HL-60 (cell line): ENCODE measurements at regions not wholly inside any gene's neighbourhood (a gene's known extent, or its start where the extent isn't known, plus 50 kb on each side); places are given as distances from the start of the nearest gene placed in this dataset.

Experiments
- DNase-seq, 2 experiments: peaks; one replicate each; pipeline ENCODE4 v3.0.0-alpha.2; 2010 to 2020; ENCODE audit warnings: low read depth in 1 of 2, low spot score in 1 of 2
- H3K27ac ChIP-seq: fragments of 250-450 bp; sonication (Bioruptor Pico); replicated peaks from 2 replicates; pipeline ENCODE4 v1.5.1; 2020; ENCODE audit warnings: mild to moderate bottlenecking, moderate library complexity
- H3K27me3 ChIP-seq: fragments of 250-450 bp; sonication (Bioruptor Pico); 2 replicates; pipeline ENCODE4 v1.5.1; 2021; ENCODE audit warnings: mild to moderate bottlenecking, moderate library complexity; ENCODE audit not compliant: insufficient read depth, poor library complexity, severe bottlenecking
- H3K4me3 ChIP-seq: replicated peaks from 2 replicates; pipeline ENCODE4 v1.5.1; 2011; ENCODE audit warnings: mild to moderate bottlenecking, control low read depth, low read length; ENCODE audit not compliant: insufficient read depth
- CTCF ChIP-seq: IDR thresholded peaks from one replicate; pipeline ENCODE4 v1.5.1; 2011; ENCODE audit warnings: low read length, control low read depth, inconsistent platforms; ENCODE audit not compliant: insufficient read depth
- GABPA ChIP-seq: IDR thresholded peaks from 2 replicates; pipeline ENCODE4 v1.6.1; 2012; ENCODE audit warnings: low read depth
- POLR2AphosphoS5 ChIP-seq: IDR thresholded peaks from 2 replicates; pipeline ENCODE4 v1.6.1; 2012; ENCODE audit warnings: low read depth
- REST ChIP-seq: IDR thresholded peaks from 2 replicates; pipeline ENCODE4 v1.6.1; 2012; ENCODE audit warnings: low read depth; ENCODE audit not compliant: insufficient replicate concordance
- SPI1 ChIP-seq: IDR thresholded peaks from 2 replicates; pipeline ENCODE4 v1.6.1; 2012; ENCODE audit warnings: low read depth, mild to moderate bottlenecking, borderline replicate concordance

DNA sequence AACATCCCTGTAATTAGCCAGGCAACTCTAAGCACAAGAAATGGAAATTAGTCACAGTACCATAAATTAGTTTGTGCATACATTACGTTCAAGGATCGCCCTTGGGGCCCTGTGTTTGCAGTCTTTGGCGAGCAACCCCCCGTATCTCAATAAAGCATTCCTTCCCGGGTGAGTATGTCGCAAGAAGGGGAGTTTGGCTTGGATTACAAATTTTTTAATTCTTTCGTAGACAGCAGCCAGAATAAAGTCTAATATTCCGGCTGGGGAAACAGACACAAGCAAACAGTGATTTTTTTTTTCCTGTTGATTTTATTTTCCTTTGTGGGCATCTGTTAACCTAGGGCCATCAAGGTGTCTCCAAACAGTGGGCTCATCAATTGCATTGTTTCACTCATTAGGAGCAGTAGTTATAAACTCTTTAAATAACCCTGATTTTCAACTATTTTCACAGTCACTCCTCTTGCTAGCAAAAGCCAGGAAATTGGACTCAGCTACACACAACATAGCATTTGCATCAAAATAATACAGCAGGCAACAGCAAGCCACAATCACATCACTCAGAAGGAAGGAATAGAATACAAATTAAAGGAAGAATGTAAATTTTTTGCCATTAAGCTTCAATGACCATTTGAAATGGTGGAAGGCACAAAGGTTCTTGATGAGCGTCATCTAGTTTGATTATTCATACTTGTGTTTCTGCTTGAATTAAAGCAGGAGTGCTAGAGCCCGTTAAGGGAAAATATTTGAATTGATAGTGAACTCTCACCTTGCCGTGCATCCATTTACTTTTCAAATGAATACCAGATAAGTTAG, 85.3 kb downstream of the LINC00237 start:
- Histone ChIP-seq H3K27me3 (peaks cover 24% of the 10 kb centered on the region), H3K4me3 (no peak overlapping the region), H3K27ac (no peak overlapping the region)
- no peak for DNase-seq
- no peak for TF ChIP-seq CTCF

DNA sequence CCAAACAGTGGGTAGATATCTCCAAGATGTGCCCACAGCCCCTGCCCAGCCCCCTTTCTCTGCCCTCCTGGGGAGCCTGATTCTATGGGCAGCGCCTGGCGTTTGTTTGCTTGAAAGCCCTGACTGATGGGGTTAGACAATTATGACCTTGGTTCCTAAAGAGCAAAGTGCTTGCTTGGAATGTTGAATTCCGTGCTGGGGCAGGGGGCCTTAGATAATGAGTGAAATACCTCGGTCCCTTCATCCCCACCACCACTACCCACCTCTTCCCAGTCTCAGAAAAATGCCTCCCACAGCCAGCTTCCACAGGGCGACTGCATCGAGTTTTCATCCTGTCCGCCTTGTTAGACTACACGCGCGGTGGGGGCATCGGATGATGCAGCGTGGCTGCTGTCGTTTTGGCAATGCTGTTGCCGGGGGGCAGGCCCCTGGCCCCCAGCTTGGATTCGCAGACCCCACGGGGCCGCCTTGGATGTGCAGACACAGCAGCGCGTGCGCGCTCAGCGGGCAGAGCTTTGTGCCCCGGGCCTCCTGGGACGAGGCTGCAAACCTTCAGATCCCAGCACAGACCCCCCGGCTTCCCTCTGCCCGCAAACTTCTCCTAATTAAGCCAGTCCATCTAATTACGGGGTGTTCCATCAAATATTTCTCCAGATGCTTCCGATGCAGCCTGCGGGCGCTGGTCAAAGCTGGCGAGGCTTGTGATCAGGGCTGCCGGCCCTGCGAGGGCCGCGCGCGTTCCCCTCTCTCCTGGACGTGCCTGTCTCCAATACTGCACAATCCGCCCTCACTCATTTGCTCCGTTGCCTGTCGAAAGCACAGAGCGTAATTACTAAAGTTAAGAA, 86.1 kb downstream of the LINC00237 start:
- TF ChIP-seq GABPA = no peak
- no peak for TF ChIP-seq CTCF
- TF ChIP-seq POLR2AphosphoS5 = no peak
- no peak for TF ChIP-seq REST
- no peak for TF ChIP-seq SPI1
- DNase-seq = no peak
- peaks cover 24% of the 10 kb centered on the region for H3K27me3 ChIP-seq
- H3K4me3 ChIP-seq = no peak overlapping the region
- H3K27ac ChIP-seq = no peak overlapping the region

DNA sequence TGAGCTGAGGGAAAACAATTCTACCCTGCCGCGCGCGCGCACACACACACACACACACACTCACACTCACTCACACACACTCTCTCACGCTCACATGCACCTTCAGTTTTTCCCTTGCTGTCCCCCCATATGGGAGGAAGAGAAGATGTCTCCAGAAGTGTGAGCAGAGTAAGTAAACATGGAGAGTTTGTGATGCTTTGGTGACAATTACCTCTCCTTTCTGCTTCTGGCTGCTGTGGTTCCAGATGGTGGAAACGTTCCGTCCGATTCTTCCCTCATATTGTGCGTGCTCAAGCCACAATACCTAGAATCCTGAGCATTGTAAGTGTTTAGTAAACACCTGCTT, 86.7 kb downstream of the LINC00237 start:
- Histone ChIP-seq H3K27ac (no peak overlapping the region), H3K27me3 (peaks cover 24% of the 10 kb centered on the region), H3K4me3 (no peak overlapping the region)
- TF ChIP-seq REST (no peak), SPI1 (no peak), POLR2AphosphoS5 (no peak), CTCF (no peak), GABPA (no peak)
- no peak for DNase-seq

DNA sequence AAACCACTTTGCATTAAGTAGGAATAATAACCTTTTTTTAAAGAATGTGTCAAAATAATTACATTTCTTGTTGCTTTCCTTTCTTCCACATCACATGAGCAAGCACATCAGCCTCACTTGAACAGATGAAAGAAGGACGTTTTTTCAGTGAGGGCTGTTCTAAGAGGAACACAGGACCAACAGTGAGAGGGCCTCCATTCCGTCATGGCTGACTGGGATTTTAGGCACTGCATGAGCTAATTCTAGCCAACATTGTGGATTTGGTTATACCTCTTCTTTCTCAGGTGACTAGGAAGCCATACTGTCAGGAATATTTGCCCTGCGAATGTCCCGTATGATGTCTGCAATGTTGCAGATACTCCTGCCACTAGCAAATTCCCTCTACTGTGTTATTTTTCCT, 87.6 kb downstream of the LINC00237 start:
- no peak for DNase-seq
- Histone ChIP-seq H3K4me3 (no peak overlapping the region), H3K27me3 (peaks cover 24% of the 10 kb centered on the region), H3K27ac (no peak overlapping the region)
- TF ChIP-seq CTCF (no peak), REST (no peak), GABPA (no peak), POLR2AphosphoS5 (no peak), SPI1 (no peak)
